NCI-H2171 treated with DMSO at 0.1 percent for 48 hours (cell line): ENCODE measurements at regions not wholly inside any gene's neighbourhood (a gene's known extent, or its start where the extent isn't known, plus 50 kb on each side); places are given as distances from the start of the nearest gene placed in this dataset.

ENCODE experiments used
- DNase-seq: peaks from one replicate; lab custom pipeline; 2025; lab: John Stamatoyannopoulos, UW

DNA sequence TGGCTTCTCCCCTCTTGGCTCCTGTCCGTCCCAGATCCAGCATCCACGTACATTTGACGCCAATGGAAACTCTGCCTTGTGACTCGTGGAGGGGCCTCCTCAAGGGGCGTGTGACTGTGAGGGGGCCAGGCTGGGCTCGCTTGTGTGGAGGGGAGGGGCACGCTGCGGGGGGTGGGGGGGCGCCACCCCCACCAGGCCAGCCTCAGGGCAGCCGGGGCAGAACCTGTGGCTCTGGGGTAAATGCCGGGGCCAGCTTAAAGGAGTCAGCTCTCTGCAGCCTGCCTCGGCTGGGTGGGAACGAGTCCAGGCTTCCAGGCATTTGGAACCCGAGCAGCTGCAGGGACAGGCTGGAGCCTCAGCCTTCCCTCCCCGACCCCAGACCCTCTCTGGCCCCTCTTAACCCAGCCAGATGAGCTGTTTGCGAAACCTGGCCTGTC, 94.1 kb downstream of the SIK1 start:
- DNase-seq = no peak

DNA sequence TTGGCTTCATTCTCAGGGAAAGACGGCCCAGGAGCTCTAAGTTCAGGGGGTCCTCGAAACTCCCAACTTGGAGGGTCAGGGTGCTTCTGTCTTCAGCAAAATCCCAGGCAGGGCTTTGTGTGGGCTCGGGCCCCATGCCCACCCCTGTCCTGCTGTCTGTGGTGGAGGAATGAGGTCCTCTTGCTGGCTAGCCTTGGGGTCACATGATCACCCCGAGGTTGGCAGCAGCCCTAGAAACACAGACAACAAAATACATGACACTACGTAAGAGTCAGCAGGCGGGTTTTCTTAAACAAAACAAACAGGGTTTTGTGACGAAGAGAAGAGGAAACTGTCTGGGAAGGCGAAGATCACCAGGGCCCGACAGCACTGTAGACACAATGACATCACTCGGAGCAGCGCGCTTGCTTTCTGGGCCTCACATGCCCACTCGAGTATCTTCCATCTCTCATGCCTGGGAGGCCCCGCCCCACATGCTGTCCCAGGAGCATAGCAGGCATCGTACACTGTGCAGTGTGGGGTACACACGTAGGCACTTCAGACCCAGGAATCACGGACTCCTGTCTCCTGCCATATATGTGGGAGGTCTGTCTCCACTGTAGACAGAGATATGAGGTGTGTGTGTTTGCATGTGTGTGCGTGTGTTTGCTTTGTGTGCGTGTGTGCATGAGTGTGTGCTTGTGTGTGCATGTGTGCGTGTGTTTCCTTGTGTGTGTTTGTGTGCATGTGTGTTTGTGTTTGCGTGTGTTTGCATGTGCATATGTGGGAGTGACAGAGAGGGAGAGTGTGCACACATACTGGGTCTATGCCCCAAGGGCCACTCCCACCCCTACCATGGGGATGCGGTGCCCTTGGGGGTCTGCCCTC, 94.7 kb downstream of the SIK1 start:
- DNase-seq = no peak

DNA sequence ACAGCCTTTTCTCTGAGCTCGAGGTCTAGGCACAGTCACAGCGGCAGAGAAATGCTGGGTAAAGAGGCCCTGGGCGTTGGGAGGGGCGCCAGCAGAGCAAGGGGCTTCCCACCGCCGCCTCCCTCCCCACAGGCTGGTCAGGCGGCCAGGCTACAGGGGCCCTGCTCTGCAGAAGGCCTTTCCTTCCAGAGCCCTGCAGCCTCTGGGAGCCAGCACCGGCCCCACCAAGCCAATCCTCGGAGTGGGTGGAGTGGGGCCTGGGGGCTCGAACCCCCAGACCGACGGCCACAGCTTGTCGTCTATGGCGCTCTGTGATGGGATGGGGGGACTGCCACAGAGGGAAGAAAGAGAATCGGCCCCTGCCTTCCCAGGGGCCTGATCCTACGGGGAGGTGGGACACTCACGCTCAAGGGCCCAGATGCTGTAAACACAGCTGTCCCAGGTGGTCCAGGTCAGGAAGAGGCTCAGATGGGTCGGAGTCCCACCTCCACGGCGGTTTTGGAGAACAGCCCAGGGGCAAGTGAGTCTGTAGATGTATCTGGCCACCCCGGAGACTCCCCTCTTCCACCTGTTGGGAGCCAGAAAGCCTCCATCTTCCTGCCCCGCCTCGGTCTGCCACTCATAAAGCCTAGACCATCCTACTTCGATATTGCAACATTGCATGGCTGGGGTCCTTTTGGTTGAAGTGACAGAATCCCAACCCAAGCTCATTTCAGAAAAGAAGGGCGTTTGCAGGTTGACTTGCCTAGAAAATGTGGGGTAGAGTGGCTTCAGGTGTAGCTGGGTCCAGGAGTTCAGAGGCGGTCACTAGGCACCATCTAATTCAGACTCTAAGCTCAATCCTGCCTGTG, 95.6 kb downstream of the SIK1 start:
- no peak for DNase-seq

DNA sequence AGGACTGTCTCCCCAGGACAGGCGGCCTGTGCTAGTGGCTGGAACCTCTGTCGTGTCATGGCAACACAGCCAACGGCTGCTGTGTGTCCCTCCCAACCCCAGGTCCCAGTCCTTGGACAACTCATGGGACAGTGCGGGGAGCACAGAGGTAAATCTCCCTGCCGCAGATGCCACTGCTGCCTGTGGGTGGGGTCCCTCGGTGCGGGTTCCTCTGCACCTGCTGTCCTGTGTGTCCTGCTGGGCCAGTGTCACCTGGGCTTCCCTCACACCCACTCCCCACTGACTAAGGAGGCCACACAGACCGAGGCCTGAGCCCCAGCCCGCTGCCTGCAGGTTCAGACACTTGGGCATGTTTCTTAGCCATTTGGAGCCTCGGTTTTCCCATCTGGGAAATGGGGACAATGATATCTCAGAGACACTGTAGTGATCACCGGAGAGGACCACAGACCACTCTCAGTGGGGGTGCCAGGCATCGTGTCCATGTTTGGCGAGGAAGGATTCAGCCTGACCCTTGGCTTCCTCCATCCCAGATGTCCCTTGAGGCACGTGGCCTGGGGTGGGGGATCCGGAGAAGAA, 96.5 kb downstream of the SIK1 start:
- DNase-seq = no peak

DNA sequence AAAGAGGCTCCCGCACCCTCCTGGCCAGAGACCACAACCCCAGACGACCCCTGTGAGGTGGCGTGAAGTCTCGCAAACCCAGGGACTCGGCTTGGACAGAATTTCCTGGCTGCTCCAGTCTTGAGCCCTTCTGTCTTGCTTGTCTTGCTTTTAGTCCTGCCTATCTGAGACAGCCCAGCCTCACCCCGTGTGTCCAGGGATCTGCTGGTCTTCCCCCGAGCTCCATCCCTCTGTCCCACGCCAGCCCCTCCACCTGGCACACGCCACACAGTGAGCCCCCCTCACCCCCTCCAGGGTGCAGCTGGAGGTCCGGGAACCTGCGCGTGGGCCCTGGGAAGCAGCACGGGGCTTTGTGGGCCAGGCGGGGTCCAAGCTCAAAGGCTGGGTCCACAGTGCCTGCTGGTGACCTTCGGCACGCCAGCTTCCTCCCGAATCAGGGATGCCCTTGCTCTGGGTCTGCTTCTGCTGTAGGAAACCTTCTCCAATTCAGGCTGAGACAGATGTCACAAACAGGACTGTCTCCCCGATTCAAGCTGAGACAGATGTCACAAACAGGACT, 97.1 kb downstream of the SIK1 start:
- no peak for DNase-seq

DNA sequence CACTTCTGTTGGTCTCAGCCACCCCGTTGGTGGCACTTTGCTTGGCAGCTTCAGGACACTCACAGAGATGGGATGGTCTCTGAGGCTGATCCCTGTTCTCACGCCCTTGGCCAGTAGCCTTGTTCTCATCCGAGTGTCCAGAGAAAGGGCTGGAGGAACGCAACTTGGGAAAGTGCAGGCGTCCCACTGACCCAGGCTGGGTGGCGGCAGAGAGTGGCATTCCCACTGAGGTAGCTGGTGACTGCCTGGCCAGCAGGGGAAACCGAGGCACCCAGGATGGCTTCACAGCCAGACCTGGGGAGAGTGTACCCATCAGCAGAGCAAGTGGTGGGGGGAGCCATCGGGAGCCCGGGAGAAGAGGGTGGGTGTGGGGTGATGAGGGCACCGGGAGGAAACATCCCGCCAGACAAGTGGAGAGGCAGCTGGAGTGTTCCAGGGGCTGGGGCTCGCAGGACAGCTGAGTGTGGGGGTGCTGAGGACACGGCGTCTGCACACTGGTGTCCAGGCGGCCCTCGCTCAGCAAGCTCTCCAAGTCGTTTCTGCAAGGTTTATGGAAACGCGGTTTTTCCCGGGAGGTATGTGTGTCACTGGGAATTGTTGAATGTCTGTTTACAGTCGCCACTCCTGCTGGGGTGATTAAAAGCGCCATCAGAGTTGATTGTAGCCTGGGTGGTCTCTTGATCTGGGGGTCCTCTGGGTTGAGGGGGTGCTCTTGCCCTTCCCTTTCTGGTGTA, 97.8 kb downstream of the SIK1 start:
- no peak for DNase-seq

DNA sequence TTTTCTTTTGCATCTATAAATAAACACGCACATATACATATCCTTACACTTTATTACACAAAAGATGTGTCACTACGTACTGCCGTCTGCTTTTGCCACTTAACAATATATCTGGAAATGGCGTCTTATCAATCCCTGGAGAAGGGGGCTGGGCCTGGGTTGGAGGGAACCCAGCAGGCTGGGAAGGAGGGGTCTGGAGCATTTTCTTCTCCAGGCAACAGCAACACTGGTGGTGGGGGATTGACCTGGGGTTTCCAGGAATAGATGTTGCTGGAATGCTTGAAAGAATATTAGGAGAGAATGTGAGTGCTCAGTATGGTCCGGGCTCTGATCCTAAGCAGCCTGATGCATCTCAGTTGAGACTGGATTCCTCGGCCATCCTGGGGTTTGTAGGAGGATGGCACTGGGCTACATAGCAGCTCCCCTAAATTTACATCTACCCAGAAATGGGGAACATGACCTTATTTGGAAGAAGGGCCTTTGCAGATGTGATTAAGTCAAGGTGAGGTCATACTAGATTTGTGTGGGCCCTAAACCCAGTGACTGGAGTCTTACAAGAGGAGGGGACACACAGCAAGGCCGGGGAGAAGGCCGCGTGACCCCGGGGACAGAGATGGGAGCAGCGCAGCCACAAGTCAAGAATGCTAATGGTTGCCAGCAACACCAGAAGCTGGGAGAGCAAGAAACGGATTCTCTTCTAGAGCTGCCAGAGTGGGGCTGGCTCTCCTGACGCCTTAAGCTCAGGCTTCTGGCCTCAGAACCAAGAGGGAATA, 98.6 kb downstream of the SIK1 start:
- no peak for DNase-seq

DNA sequence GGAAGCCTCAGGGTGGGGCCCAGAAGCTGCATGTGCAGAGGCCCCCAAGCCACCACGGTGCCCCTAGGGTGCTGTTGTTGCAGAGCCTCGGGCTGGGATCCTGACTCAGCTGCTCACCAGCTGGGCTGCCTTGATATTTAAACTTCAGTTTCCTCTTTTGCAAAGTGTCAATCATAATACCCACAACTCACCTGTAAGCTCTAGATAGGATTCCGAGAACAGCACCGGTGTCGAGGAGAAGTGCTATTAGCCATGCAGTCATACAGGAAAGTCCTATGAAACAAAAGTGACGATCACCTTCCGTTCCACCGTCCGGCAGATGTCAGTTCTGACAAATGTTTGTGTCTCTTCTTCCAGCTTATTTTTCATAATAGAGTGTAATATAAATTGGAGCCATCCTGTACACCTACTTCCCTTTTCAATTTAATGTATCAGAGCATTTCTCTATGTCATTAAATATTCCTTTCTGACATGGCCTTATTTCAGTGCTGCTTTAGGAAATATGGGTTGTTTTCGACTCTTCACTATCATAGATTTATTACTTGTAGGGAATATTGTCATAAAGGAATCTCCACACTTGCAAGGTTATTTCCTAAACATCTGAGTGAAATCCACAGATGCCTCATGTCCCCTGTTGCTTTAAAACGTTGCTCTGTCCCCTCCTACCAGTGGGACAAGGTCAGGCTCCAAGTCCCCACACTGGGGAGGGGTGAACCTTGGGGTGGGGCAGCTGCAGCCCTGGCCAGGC, 100.8 kb downstream of the SIK1 start:
- no peak for DNase-seq

DNA sequence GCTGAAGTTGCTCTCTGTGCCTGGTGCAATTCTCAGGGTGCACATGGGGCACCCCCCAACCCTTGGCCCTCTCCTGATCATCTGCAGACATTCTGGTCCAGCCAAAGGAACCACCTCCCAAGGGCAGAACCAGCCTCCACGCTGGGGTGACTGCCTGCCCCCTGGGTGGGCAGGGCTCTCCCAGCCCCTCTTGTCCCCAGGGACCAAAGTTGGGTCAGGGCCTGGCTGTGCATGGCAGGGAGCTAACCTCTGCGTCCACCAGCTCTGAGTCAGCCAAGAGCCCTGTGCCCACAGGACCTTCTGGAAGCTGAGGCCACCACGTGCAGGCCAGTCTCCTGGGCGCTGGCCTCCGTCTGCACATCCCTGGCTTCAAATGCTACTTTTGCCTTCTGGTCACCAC, 101.9 kb downstream of the SIK1 start:
- DNase-seq = no peak

DNA sequence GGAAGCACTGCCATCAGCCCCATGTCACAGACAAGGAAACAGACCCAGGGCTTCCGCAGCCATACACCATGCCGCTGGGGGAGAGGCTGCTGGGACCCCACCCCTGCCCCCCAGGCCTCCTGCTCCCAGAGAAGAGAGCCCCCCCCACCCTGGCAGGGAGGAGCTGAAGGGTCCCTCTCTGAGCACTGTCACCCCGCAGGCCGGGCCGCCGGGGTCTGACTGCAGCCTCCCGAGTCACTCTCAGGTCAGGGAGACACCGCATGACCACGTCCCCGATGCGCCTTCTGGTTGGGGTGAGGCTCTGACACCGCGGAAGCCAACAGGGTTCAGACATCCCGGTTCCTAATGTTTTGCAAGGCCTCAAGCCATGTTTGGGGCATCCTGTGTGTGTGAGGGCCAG, 102.3 kb downstream of the SIK1 start:
- no peak for DNase-seq

DNA sequence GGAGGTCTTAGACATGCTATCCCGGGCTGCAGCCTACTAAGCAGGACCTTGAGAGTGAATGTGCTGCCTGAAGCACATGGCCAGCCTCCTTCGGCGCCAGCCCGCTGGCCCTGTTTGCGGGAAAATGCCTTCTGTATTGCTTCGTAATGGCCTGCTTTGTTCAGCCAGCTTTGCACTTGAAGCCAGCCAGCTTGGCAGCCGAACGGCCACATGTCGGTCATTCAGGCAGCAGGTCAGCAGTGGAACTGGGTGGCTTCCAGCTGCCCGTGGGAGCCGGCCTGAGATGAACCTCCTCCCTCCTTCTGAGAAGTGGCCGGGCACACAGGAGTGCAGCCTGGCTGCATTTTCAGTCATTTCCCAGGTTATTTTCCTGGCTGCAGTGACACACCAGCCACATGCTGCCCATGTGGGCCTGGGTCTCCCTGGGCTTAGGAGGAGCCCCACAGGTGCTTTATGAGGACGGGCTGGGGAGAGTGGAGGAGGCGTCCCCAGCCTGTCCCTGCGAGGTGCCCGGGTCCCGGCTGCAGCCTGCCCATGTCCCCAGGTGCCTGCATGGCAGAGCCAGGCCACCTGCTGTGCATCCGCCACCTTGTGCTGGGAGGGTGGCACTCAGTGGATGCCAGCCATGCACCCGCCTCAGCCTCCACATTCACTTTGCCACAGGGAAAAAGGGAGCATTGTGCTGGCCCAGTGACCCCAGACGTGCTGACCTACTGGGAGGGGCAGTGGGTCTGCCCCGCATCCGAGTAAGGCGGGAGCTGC, 103.5 kb downstream of the SIK1 start:
- DNase-seq = no peak

DNA sequence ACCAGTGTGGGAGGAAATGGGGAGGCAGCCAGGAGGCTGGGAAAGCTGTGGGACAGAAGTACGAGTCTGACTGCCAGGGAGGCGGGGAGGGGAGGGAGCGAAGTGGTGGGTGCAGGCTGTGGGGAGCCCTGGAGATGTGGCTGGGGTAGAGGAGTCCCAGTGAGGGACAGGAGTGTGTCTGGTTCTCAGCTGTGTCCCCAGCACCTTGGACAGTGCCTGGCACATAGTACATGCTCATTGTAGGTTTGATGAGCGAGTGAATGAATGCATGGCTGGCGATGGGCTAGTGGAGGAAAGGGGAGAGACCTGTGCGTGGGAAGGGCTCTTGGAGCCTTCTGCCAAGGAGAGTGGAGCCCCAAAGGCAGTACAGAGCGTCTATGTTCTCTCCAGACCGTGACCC, 104.1 kb downstream of the SIK1 start:
- no peak for DNase-seq

DNA sequence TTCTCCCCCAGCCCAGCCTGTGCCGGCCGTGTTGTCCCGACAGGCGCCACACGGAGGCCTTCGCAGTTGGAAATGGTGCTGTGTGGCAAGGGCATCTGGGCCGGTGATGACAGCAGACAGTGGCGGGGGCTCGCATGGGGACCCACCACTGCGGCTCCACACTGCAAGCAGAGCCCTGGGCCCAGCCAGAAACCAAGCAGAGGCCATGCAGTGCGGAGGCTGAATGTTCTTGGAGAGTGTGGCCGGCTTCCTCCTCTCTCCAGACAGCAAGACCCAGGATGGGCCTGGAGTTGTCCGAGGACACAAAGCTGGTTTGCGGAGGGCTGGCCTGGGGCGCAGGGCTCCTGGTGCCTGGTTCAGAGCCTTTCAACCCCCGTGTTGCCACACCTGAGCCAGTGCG, 104.6 kb downstream of the SIK1 start:
- no peak for DNase-seq

DNA sequence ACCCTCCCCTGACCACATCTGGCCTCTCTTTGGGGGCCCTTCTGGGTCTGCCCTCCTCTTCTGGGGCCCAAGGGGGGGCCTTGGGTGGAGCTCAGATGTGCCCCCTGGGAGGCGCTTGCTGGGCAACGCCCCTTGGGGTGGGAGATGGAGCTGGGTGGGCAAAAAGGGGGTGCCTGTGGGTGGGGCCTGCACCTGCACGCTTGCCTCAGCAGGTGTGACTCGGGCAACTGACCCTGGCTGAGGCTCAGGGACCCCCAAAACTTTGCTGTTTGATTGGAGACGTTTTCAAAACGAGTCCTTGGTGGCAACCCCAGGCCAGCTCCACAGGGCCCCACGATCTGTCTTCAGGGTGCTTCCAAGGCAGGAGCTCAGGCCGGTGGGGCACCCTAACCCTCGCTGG, 105.3 kb downstream of the SIK1 start:
- no peak for DNase-seq

DNA sequence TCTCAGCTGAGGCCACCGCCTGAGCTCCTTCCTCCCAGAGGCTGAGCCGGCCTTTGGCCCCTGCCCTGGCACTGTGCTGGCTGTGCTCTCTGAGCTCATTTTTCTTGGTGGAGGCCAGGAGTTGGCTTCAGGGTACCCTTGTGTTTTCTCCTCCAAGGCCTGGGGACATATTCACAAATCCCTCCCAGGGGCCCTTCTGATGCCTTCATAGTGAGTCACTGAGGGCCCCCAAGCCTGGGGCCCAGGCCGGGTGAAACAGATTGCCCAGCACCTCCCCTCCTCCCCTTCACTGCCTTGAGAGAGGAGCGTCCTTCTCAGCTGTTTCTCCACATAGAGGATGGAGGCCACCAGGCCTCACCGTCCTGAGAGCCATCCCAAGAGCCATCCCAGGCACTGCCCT, 105.8 kb downstream of the SIK1 start:
- DNase-seq = no peak

DNA sequence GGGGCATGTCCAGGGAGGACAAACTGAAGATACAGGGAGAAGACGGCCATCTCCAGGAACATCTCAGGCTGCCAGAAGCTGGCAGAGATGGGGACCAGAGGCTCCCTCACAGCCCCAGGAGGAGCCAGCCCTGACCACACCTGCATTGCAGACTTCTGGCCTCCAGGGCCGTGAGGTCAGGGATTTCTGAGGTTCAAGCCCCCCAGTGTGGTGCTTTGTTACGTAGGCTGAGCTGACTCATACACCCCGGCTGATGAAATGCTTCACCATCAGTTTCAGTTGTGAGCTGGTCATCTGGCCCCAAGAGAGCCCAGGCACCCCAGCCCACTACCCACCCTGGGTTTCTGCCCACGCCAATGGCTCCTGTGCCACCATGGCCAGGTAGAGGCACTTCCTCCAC, 106.4 kb downstream of the SIK1 start:
- no peak for DNase-seq

DNA sequence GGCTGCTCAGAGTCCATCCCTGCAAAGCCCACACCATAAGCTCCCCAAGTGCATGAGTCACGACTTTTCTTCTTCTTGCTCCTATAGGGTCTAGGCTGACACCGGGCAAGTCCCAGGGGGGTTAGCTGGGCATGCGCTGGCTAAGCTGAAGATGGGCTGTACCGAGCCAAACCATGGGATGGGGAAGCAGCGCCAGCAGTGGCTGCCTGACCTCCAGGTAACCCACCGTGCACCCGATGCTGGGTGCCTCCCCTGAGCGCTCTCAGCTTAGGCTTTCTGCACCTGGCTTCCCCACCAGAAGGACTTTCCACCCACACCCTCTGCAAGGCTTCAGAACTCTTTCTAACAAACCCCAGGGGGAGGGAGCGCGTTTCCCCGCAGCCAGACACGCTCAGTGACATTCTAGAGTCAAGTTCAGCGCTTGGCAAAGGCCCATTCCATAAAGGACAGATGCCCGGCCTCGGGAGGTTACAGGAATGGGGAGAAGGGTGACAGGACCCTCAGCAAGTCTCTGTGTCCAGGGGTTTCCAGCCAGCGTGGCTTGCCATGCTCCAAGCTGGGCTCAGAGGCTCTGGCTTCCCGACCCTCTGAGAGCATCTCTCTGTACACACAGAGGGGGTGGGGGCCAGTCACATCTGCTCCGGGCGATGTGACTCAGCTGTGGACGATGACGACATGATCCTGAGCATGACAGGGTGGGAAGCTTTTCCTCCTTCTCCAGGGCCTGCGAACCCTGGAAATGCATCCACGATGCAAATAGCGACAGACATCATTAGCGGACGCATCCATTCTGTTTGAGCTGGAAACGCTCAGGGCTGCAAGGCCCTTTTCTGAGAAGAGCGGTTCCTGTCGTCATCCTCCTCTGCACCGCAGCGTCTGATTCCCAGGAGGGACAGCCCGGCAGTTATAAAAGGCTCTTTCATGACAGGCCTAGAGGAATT, 107.8 kb downstream of the SIK1 start:
- DNase-seq = peak; percentile 62

DNA sequence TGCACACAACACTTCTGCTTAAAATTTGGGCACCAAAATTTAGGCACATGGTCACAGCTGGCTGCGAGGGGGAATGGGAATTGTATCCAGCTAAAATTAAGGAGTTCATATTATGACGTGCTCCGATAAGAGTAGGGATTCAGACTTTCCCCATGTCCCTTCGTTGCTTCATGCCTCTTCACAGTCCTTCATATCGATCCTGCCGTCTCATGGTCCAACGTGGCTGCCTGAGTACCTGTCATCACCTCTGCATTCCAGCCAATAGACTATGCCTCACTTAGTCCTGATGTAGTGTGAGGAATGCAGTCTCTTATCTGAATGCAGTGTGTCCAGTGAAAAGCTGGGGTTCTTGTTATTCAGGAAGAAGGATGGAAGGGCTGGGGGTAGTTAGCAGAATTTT, 108.6 kb downstream of the SIK1 start:
- DNase-seq = no peak
